Right lobe of liver (tissue), 6 donors: ENCODE measurements at regions not wholly inside any gene's neighbourhood (a gene's known extent, or its start where the extent isn't known, plus 50 kb on each side); places are given as distances from the start of the nearest gene placed in this dataset.
A peak's percentile ranks its signal among the peaks of the same experiment; 100 is the strongest.

Experiments used
- ATAC-seq, 4 donors: fragments of 200-7000 bp; cut with Tn5 transposase; one replicate each; pipeline ENCODE4 v1.9.1; 2020; ENCODE audit warnings: mild to moderate bottlenecking in 4 of 4, moderate library complexity in 4 of 4
- DNase-seq, 3 donors: peaks; one replicate each; pipeline ENCODE4 v3.0.0-alpha.2; 2020
- H3K27ac ChIP-seq, 3 donors: fragments of 200-600 bp; one replicate each; pipeline ENCODE4 v1.8.0; 2022
- H3K27me3 ChIP-seq, 2 donors: fragments of 200-600 bp; one replicate each; pipeline ENCODE4 v1.8.0; 2022
- H3K36me3 ChIP-seq, 4 donors: fragments of 200-600 bp; sonication (generic) in 1 of 4; one replicate each; pipeline versions ENCODE4 v1.5.1 to v1.8.0; 2017 to 2022; ENCODE audit warnings: control low read depth in 1 of 4
- H3K4me1 ChIP-seq, 4 donors: fragments of 200-600 bp; sonication (generic) in 1 of 4; one replicate each; pipeline versions ENCODE4 v1.5.1 to v1.8.0; 2017 to 2022; ENCODE audit warnings: control low read depth in 1 of 4
- H3K4me3 ChIP-seq, 3 donors: fragments of 200-600 bp; one replicate each; pipeline ENCODE4 v1.8.0; 2022
- H3K9me3 ChIP-seq, 4 donors: fragments of 200-600 bp; sonication (generic) in 1 of 4; one replicate each; pipeline versions ENCODE4 v1.5.1 to v1.8.0; 2017 to 2022; ENCODE audit warnings: control low read depth in 1 of 4
- CTCF ChIP-seq, 4 donors: fragments of 200-600 bp in 3 of 4; fragments of 450-650 bp in 1 of 4; IDR thresholded peaks; one replicate each; pipeline versions ENCODE4 v1.5.1 to v1.8.0; 2016 to 2022; ENCODE audit warnings: antibody characterized with exemption in 4 of 4, mild to moderate bottlenecking in 2 of 4
- POLR2A ChIP-seq: fragments of 450-650 bp; IDR thresholded peaks from one replicate; pipeline ENCODE4 v1.6.1; 2017; ENCODE audit warnings: antibody characterized with exemption, mild to moderate bottlenecking
- WGBS: methylation state at CpG from one replicate; pipeline ENCODE4 v1.1.6; 2018; ENCODE audit warnings: low coverage, low lambda C conversion rate; ENCODE audit not compliant: insufficient coverage; ENCODE audit errors: missing lambda C conversion rate; 5-methylcytosine and 5-hydroxymethylcytosine counted together
- intact Hi-C, 2 donors: fragments of 100-400 bp; cut with DNase I; formaldehyde crosslinking; loops; one replicate each; pipeline versions ENCODE4 v1.11.2 to v1.14.1; 2022
- donor health status: DM: no; HTN: yes; CAD: no.
- donor health status: DM: no; HTN: no; CAD: no.
- donor health status: DM: no; HTN: no; CAD: no.
- donor health status: DM: no; HTN: yes; CAD: no.
- donor health status: DM: no; HTN: yes; CAD: no.

DNA sequence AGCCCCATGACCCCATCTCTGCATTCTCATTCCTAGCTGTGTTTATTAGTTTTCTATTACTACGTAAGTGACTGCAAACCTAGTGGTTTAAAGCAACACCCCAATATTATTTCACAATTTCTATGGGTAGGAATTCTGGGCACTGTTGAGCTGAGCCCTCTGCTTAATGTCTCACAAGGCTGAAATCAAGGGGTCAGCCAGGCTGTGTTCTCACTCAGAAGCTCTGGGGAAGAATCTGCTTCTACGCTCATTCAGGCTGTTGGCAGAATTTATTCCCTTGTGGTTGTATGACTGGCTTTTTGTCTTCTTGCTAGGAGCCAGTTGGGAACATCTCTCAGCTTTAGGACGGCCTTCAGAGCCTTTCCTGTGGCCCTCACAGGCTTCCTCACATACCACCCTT is 181.0 kb downstream of the GIPC2 start:
- intact Hi-C loops: no loop called here
- WGBS: 86% methylated on average over 1 of the region's 3 CpGs
- Histone ChIP-seq H3K4me1 (peaks cover 0 to 45% (median 20%) of the 10 kb centered on the region in 4 donors), H3K27me3 (no peaks in the 10 kb centered on the region), H3K27ac (peak overlapping the region in 2 of 3 donors; percentile 54 to 71), H3K4me3 (no peak overlapping the region), H3K9me3 (no peaks in the 10 kb centered on the region), H3K36me3 (no peaks in the 10 kb centered on the region)
- ATAC-seq (no peak), DNase-seq (no peak)
- TF ChIP-seq POLR2A (no peak), CTCF (IDR thresholded peaks at IDR 0.05) (no peak)

DNA sequence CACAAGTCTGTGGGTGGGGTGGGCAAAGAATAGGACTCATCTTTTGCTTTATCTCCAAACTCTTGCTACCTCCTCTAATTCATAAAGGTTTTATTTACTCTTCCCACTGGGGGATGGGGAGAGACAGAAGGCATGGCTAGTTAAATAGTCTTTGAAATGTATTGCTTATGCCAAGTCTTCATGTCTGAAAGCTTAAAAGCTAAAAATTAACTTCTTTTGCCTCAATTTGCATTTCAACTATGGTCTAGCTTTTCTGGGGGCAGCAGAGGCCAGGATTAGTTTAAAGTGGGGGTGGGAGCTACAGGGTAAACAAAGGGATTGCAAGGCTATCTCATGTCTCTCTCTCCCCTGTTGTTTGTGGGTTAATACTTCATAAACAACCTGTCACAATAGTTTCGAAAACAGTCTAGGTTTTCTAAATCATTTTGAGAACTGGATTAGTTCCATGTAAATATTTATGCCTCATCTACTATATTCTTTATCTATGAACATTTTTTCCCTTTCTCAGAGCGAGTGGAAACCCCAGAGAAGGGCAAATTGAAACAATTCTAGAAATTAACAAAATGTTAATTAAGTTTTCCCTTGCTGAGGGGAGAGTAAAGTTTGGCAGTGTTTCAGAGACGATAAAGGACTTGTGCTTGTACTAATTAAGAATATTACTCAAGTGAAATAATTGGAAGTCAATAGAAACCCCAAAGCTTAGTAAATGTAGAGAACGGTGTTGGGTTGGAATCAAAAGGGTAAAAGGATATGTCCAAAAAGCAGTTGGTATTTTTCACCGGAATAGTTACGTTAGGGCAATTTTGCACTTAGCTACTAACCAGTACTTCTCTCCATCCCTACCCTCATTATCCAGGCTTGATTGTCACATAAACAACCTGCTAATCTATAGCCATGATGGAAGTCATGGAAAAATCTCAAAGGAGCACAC is 182.2 kb downstream of the GIPC2 start:
- ATAC-seq: peak; percentile 56 to 79 (median 70)
- H3K27me3 ChIP-seq: no peaks in the 10 kb centered on the region
- peak in 1 of 3 donors; percentile 52 for DNase-seq

DNA sequence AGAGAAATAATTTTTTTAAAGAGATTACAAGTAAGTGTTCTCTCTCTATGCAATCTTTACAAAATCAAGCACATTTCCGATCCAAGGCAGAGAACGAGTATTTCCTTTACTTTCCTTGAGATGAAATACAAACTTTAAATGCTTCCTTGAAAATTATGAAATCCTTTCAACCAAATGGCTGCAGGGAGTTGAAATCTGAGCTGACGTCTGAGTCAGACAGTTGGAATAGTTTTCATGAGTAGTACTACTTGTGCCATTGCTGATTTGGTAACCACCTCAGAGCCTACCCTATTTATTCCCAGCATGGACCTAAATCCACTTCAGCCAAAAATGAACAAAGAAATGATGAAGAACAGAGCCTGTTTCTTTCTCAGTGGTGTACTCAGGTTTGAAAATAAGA is 183.6 kb downstream of the GIPC2 start:
- DNase-seq: no peak
- TF ChIP-seq POLR2A: no peak
- no peak for TF ChIP-seq CTCF (IDR thresholded peaks at IDR 0.05)
- peak in 1 of 4 donors; percentile 61 for ATAC-seq
- no peak overlapping the region for H3K27ac ChIP-seq
- H3K36me3 ChIP-seq: no peaks in the 10 kb centered on the region
- peaks cover 0 to 32% (median 10%) of the 10 kb centered on the region in 4 donors for H3K4me1 ChIP-seq
- H3K27me3 ChIP-seq: no peaks in the 10 kb centered on the region
- intact Hi-C loops: no loop called here
- H3K4me3 ChIP-seq: no peak overlapping the region
- 50% methylated on average over 3 of the region's 3 CpGs for WGBS
- H3K9me3 ChIP-seq: no peaks in the 10 kb centered on the region

More for the DNA sequence above, 182.2 kb downstream of the GIPC2 start:
- intact Hi-C loops: no loop called here
- Histone ChIP-seq H3K4me3 (peak overlapping the region in 1 of 3 donors; percentile 20), H3K9me3 (no peaks in the 10 kb centered on the region), H3K27ac (peak overlapping the region in 2 of 3 donors; percentile 54 to 71), H3K4me1 (peaks cover 0 to 37% (median 16%) of the 10 kb centered on the region in 4 donors), H3K36me3 (no peaks in the 10 kb centered on the region)
- WGBS: 25% methylated on average over 6 of the region's 6 CpGs
- no peak for TF ChIP-seq CTCF (IDR thresholded peaks at IDR 0.05)
- TF ChIP-seq POLR2A: no peak

DNA sequence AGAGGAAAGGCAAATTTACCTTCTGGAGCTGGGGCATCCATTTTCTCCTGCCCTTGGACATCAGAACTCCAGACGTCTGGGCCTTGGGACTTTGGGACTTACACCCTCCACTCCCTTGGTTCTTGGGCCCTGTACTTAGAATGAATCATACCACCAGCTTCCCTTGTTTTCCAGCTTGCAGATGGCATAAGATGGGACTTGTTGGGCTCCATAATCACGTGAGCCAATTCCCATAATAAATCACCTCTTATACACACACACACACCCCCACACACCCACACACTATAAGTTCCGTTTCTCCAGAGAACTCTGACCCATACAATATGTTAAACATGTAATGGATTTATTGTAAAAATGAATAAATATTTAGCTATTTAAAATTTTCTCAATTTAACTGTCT is 185.7 kb downstream of the GIPC2 start:
- WGBS: 48% methylated on average over 3 of the region's 3 CpGs
- H3K27ac ChIP-seq: no peak overlapping the region
- no peak for TF ChIP-seq CTCF (IDR thresholded peaks at IDR 0.05)
- no peak for TF ChIP-seq POLR2A
- no peak overlapping the region for H3K4me3 ChIP-seq
- no peak for ATAC-seq
- intact Hi-C loops: no loop called here
- H3K36me3 ChIP-seq: no peaks in the 10 kb centered on the region
- no peaks in the 10 kb centered on the region for H3K27me3 ChIP-seq
- DNase-seq: no peak
- no peaks in the 10 kb centered on the region for H3K9me3 ChIP-seq
- peaks cover 0 to 22% (median 4%) of the 10 kb centered on the region in 4 donors for H3K4me1 ChIP-seq
